T-helper 2 cell treated with Interferon-gamma antibody and Interleukin-4, amounts not matched to agents 5 μg/mL and 100 μg/mL, for 36 hours (primary cell): ENCODE measurements at regions not wholly inside any gene's neighbourhood (a gene's known extent, or its start where the extent isn't known, plus 50 kb on each side); places are given as distances from the start of the nearest gene placed in this dataset.

Source experiments
- DNase-seq: peaks from one replicate; pipeline ENCODE4 v3.0.0; 2021; ENCODE audit warnings: low spot score
- H3K27ac Mint-ChIP-seq: one replicate; pipeline ENCODE4 v1.8.0; 2021; ENCODE audit warnings: mild to moderate bottlenecking, mixed read lengths
- H3K27me3 Mint-ChIP-seq: one replicate; pipeline ENCODE4 v1.8.0; 2021; ENCODE audit warnings: low read depth, mixed read lengths
- H3K36me3 Mint-ChIP-seq: one replicate; pipeline ENCODE4 v1.8.0; 2021; ENCODE audit warnings: low read depth, mixed read lengths
- H3K4me1 Mint-ChIP-seq: one replicate; pipeline ENCODE4 v1.8.0; 2021; ENCODE audit warnings: low read depth, mixed read lengths
- H3K4me3 Mint-ChIP-seq: one replicate; pipeline ENCODE4 v1.8.0; 2022; ENCODE audit warnings: mild to moderate bottlenecking, moderate library complexity, mixed read lengths
- H3K9me3 Mint-ChIP-seq: one replicate; pipeline ENCODE4 v1.8.0; 2021; ENCODE audit warnings: mixed read lengths

DNA sequence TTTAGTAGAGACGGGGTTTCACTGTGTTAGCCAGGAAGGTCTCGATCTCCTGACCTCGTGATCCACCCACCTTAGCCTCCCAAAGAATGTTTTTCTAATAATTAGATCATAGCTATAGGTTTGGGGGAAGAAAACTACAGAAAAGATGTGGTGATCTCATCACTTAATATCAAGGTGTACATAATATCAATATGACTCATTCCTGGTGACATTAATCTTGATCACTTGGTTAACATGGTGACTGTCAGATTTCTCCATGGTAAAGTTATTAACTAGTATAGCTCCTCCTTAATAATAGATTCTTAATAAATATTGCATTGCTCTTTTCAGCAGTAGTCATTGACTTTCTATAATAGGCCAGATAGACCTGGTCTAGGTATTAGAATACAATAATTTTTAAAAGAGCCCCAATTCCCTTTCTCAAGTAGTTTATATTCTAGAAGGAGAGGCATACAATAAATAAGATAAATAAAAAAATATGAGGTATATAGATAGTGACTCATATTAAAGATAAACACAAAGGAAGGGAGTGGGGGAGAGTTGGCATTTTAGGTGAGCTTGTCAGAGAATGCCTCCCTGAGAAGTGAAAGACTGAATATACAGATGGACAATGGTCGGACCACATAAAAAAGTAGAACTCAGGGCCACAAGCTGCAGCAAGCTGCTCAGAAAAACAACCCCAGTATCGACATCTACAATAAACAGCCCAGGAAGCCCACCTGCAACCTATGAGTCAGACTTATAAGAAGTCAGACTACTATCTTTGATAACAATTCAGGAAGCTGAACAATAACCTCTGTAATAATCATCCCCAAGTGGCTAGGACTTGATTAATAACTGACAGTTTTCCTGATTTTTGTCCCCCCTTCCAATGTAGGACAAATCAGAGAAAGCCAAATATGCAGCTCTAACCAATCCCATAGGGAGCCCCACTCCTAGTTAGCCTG, 210.8 kb downstream of the RFC3 start:
- H3K4me1 Mint-ChIP-seq: no peaks in the 10 kb centered on the region
- no peaks in the 10 kb centered on the region for H3K36me3 Mint-ChIP-seq
- no peak overlapping the region for H3K27ac Mint-ChIP-seq
- H3K27me3 Mint-ChIP-seq: no peaks in the 10 kb centered on the region
- no peak overlapping the region for H3K4me3 Mint-ChIP-seq
- H3K9me3 Mint-ChIP-seq: peaks cover 17% of the 10 kb centered on the region
- DNase-seq: no peak

DNA sequence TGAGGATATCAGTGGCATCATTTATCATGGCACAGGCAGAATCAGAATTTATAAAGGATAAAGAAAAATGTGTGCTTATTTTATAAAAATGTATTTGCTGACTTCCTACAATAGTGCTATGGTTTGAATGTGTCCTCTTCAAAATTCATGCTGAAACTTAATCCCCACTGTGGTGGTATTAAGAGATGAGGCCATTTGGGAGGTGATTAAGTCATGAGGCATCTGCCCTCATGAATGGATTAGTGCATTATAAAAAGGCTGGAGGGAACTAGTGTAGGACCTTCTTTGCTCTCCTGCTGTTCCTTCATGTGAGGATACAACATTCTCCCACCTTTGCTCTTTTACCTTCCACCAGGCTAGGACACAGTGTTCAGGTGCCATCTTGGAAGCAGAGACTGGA, 212.8 kb downstream of the RFC3 start:
- Mint-ChIP-seq H3K27me3 (no peaks in the 10 kb centered on the region), H3K27ac (no peak overlapping the region), H3K9me3 (peaks cover 17% of the 10 kb centered on the region), H3K36me3 (no peaks in the 10 kb centered on the region), H3K4me3 (no peak overlapping the region), H3K4me1 (no peaks in the 10 kb centered on the region)
- no peak for DNase-seq

DNA sequence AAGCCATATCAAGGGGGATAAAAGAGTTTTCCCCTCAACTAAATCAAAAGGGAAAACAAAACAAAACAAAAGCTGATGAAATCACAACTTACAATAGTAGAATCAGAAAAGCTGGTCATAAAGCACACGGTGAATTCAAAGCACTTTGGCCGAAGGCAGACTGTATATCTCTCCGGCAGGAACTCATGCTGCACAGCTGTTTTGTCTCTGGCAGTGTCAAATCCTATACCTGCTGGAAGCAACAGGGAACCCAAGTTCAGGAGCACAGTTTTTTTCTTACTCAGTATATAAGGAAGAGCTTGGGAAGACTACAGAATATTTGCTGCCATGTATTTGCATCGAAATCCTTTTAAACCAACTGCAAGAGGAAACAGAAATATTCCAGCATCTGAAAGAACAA, 213.7 kb downstream of the RFC3 start:
- DNase-seq: no peak
- H3K36me3 Mint-ChIP-seq: no peaks in the 10 kb centered on the region
- no peaks in the 10 kb centered on the region for H3K27me3 Mint-ChIP-seq
- no peak overlapping the region for H3K4me3 Mint-ChIP-seq
- H3K4me1 Mint-ChIP-seq: no peaks in the 10 kb centered on the region
- no peak overlapping the region for H3K27ac Mint-ChIP-seq
- H3K9me3 Mint-ChIP-seq: peaks cover 12% of the 10 kb centered on the region

DNA sequence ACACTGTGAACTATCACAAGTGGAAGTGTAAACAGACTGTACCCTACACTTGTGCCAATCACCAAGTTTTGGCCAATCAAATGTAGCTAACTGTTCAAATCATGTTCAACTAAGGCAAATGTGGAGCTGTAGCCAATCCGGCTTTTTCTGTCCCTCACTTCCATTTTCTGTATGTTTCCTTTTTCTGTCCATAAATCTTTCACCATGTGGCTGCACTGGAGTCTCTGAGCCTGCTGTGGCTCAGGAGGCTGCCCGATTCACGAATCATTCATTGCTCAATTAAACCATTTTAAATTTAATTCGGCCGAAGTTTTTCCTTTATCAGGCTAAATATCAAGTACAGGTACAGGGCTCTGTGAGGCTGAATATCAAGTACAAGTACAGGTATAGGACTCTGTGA, 216.5 kb downstream of the RFC3 start:
- Mint-ChIP-seq H3K27ac (no peak overlapping the region), H3K9me3 (peaks cover 8% of the 10 kb centered on the region), H3K4me3 (no peak overlapping the region), H3K27me3 (no peaks in the 10 kb centered on the region), H3K4me1 (no peaks in the 10 kb centered on the region), H3K36me3 (no peaks in the 10 kb centered on the region)
- DNase-seq: no peak

DNA sequence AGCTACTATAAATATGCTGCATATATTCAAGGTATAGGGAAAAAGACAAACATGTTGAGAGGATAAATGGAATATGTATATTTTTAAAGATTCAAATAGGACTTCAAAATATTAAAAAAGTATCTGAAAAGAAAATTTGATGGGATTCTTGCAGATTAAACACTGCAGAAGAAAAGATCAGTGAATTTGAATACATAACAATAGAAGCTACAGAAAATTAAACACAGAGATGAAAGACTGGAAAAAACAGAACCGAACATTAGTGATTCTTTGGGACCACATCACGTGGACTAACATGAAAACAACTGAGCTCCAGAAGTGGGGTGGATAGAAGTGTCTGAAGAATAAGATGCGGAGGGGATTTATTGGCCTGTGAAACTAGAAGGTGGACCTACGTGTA, 217.2 kb downstream of the RFC3 start:
- H3K27me3 Mint-ChIP-seq: no peaks in the 10 kb centered on the region
- peaks cover 3% of the 10 kb centered on the region for H3K9me3 Mint-ChIP-seq
- H3K36me3 Mint-ChIP-seq: no peaks in the 10 kb centered on the region
- no peaks in the 10 kb centered on the region for H3K4me1 Mint-ChIP-seq
- no peak for DNase-seq
- H3K4me3 Mint-ChIP-seq: no peak overlapping the region
- no peak overlapping the region for H3K27ac Mint-ChIP-seq

DNA sequence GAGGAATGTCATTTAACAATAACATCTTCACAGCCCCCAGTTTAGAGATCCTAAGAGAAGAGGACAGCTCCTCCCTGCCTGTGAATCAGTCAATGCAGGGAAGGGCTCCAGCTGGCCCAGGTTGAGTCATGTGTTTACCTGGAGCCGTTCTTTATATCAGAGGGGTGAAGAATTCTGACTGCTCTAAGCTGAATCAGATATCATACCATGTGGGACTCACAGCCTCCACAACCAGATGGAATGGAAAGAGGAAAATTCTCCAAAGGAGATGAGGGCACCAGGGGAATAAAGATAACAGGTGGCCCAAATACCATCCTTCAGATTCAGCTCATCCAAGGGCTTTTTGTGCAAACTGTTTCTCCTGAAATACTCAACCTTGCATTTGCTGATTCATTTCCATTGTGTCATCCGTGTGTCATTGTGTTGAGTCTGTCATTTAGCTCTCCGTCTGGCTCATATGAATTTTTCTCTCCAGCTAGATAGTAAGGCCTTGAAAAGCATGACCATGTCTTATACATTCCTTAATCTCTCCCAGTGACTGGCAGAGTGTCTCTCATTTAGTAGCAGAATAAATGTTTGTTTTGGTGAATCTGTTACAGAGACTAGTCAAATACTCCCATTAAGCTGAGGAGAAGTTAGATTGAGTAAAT, 217.9 kb downstream of the RFC3 start:
- no peak for DNase-seq
- H3K9me3 Mint-ChIP-seq: peaks cover 3% of the 10 kb centered on the region
- no peaks in the 10 kb centered on the region for H3K27me3 Mint-ChIP-seq
- no peaks in the 10 kb centered on the region for H3K36me3 Mint-ChIP-seq
- H3K4me3 Mint-ChIP-seq: no peak overlapping the region
- no peak overlapping the region for H3K27ac Mint-ChIP-seq
- no peaks in the 10 kb centered on the region for H3K4me1 Mint-ChIP-seq

DNA sequence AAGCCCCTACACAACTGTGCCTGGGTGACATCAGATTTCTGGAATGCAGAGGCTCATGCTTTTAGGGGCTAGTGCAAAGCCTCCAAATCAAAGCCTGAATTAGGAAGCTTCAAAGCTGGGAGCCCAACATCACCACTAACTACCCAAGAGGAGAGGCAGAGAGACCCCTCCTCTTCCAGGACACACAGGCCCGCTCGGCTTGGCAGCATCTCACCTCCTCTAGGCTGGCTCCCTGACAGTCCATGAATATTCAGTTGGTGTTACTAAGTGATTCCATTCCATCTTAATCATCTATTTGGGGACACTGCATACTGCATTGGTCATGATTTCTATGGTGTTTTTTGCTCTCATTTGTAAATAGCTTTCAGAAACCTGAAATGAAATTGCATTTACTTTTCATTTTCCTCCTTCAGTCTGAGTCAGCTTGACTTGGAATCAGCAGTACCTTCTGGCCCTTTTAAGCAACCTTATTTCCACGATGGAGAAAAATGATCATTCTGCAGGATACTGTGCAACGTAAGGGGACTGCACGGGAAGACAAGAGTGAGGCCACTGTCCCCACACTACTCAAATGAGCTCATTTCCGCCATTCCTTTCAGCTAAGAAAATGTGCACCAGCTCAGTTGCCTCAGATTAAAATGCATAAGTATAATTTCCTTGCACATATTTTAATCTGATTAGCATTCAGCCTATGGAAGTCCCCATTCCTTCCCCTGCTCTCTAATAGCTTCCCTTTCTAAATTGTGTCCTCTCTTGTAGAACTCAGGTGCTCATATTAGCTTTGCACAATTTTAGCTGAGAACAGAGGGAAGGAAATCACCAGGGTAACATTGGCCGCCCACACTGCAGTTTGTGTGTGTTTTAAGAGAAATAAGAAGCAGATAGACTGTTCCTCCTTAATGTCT, 219.9 kb downstream of the RFC3 start:
- H3K4me1 Mint-ChIP-seq: no peaks in the 10 kb centered on the region
- peaks cover 3% of the 10 kb centered on the region for H3K9me3 Mint-ChIP-seq
- H3K4me3 Mint-ChIP-seq: no peak overlapping the region
- no peaks in the 10 kb centered on the region for H3K27me3 Mint-ChIP-seq
- H3K36me3 Mint-ChIP-seq: no peaks in the 10 kb centered on the region
- DNase-seq: no peak
- H3K27ac Mint-ChIP-seq: no peak overlapping the region

DNA sequence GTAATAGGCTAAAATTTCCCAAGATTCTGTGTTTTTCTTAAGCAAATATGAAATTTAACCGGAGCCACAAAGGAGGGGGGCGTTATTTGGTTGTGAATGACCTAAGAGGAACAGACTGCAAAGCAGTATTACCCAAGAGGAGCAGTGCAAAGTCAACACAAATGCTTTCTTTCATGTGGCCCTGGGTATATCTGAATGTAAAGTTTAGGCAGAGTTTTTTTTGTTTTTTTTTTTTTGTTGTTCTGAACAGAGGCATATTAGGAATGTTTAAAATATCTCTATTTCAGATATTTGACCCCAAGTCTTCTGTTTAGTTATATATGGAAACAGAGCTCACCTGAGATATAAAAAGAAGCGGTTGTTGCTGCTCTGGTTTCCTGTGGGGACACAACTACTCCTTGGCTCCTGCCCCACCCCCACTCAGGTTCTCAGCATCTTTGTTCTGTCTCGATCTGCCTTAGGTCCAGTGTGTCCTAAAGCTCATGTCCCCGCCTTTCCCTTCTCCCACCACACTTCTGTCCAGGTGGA, 220.7 kb downstream of the RFC3 start:
- Mint-ChIP-seq H3K27ac (no peak overlapping the region), H3K4me3 (no peak overlapping the region), H3K36me3 (no peaks in the 10 kb centered on the region), H3K9me3 (peaks cover 3% of the 10 kb centered on the region), H3K4me1 (no peaks in the 10 kb centered on the region), H3K27me3 (no peaks in the 10 kb centered on the region)
- DNase-seq: no peak

DNA sequence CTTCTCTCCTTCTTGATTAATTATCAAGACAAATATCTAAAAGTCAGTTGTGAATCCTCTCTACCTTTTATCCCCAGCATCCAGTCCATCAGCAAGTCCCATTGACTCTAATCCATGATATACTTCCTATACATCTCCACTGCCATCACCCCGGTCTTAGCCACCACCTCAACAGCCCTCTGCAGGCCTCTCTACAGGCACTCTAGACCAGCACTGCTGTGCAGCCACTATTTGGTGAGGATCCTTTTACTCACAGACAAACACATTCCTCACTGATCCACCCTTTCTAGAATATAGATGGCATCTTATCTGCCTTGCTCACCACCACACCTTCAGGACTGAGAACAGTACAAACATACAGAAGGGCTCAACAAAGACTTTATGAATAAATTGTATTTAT, 221.7 kb downstream of the RFC3 start:
- no peak for DNase-seq
- peaks cover 3% of the 10 kb centered on the region for H3K9me3 Mint-ChIP-seq
- H3K4me1 Mint-ChIP-seq: no peaks in the 10 kb centered on the region
- no peaks in the 10 kb centered on the region for H3K27me3 Mint-ChIP-seq
- H3K27ac Mint-ChIP-seq: no peak overlapping the region
- H3K36me3 Mint-ChIP-seq: no peaks in the 10 kb centered on the region
- no peak overlapping the region for H3K4me3 Mint-ChIP-seq

DNA sequence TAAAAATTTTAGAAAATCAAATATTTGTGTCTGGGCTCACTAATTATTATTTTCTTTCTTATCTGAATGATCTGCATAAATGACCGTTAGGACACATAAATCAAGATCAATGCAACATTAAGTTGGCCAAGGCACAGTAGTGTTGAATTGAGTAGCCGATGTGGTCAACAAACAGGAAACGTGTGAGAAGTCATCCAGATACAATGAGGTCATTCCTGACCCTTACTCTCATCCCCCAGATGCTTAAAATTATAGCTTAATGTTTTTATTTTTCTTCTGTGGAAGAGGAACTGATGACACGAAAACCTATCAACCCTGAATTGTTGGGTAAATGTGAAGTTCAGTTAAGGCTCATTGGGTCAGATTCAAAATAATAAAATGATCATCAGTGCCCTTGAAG, 222.9 kb downstream of the RFC3 start:
- H3K27ac Mint-ChIP-seq: no peak overlapping the region
- H3K36me3 Mint-ChIP-seq: no peaks in the 10 kb centered on the region
- H3K4me1 Mint-ChIP-seq: no peaks in the 10 kb centered on the region
- no peak overlapping the region for H3K4me3 Mint-ChIP-seq
- no peaks in the 10 kb centered on the region for H3K9me3 Mint-ChIP-seq
- no peaks in the 10 kb centered on the region for H3K27me3 Mint-ChIP-seq
- DNase-seq: no peak

DNA sequence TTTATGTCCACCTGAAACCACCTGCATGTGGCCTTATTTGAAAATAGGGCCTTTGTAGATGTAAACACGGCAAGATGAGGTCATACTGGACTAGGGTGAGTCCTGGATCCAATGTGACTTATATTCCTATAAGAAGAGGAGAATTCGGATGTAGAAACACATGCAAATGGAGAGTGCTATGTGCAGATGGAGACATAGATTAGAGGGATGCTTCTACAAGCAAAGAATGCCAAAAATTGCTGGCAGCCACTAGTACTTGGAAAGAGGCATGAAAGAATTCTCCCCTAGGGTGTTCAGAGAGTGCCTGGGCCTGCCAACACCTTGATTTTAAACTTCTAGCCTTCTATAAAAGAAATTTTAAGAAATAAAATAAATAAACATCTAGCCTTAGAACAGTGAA, 226.1 kb downstream of the RFC3 start:
- no peak for DNase-seq
- no peaks in the 10 kb centered on the region for H3K9me3 Mint-ChIP-seq
- H3K36me3 Mint-ChIP-seq: no peaks in the 10 kb centered on the region
- H3K27me3 Mint-ChIP-seq: no peaks in the 10 kb centered on the region
- H3K4me1 Mint-ChIP-seq: no peaks in the 10 kb centered on the region
- H3K4me3 Mint-ChIP-seq: no peak overlapping the region
- H3K27ac Mint-ChIP-seq: no peak overlapping the region

DNA sequence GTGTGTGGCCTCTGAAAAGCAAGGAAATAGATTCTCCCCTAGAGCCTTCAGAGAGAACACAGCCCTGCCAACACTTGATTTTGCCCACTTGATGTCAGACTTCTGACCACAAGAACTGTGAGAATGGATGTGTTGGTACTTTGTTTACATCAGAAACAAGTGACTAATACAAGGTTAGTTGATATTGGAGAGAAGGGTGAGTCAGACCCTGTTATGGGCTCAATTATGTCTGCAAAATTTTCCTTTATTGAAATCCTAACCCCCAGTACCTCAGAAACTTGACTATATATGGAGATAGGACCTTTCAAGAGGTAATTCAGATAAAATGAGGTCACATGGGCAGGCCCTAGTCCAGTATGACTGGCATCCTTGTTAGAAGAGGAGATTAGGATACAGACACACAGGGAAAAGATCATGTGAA, 226.7 kb downstream of the RFC3 start:
- no peaks in the 10 kb centered on the region for H3K4me1 Mint-ChIP-seq
- H3K4me3 Mint-ChIP-seq: no peak overlapping the region
- no peak for DNase-seq
- H3K36me3 Mint-ChIP-seq: no peaks in the 10 kb centered on the region
- no peak overlapping the region for H3K27ac Mint-ChIP-seq
- H3K27me3 Mint-ChIP-seq: no peaks in the 10 kb centered on the region
- H3K9me3 Mint-ChIP-seq: no peaks in the 10 kb centered on the region

DNA sequence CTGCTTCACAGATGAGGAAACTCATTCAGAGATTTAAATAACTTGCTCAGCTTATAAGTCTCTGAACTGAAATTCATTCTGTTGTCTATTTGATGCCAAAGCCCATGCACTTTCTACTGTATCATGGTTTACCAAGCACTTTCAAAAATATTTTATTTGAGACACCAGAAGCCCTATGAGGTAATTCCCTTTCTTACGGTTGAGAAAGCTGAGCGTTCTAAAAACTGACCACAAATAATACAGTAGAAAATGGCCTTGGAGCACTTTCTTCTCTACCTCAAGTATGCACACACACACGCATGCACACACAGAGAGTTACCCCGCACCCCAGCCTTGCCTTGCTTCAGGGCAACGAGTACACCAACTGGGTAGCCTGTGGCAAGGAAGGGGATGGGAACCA, 228.5 kb downstream of the RFC3 start:
- no peaks in the 10 kb centered on the region for H3K4me1 Mint-ChIP-seq
- no peak overlapping the region for H3K27ac Mint-ChIP-seq
- no peak overlapping the region for H3K4me3 Mint-ChIP-seq
- no peaks in the 10 kb centered on the region for H3K36me3 Mint-ChIP-seq
- peaks cover 3% of the 10 kb centered on the region for H3K9me3 Mint-ChIP-seq
- no peaks in the 10 kb centered on the region for H3K27me3 Mint-ChIP-seq
- no peak for DNase-seq

DNA sequence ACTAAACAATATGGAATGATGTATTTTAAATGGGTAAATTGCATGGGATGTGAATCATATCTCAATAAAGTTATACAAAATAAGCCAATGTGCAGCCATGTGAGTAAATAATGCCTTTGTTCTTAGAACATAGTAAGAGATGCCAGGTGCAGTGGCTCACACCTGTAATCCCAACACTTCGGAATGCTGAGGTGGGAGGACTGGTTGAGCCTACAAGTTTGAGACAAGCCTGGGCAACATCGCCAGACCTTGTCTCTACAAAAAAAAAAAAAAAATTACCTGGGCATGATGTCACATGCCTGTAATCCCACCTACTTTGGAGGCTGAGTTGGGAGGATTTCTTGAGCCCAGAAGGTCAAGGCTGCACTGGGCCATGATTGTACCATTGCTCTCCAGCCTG, 230.7 kb downstream of the RFC3 start:
- no peak overlapping the region for H3K4me3 Mint-ChIP-seq
- no peaks in the 10 kb centered on the region for H3K36me3 Mint-ChIP-seq
- no peak for DNase-seq
- no peak overlapping the region for H3K27ac Mint-ChIP-seq
- H3K27me3 Mint-ChIP-seq: no peaks in the 10 kb centered on the region
- H3K4me1 Mint-ChIP-seq: no peaks in the 10 kb centered on the region
- H3K9me3 Mint-ChIP-seq: peaks cover 15% of the 10 kb centered on the region
